ENCODE measurements at regions not wholly inside any gene's neighbourhood (a gene's known extent, or its start where the extent isn't known, plus 50 kb on each side); places are given as distances from the start of the nearest gene placed in this dataset.

- TF ChIP-seq, protein P1, sequence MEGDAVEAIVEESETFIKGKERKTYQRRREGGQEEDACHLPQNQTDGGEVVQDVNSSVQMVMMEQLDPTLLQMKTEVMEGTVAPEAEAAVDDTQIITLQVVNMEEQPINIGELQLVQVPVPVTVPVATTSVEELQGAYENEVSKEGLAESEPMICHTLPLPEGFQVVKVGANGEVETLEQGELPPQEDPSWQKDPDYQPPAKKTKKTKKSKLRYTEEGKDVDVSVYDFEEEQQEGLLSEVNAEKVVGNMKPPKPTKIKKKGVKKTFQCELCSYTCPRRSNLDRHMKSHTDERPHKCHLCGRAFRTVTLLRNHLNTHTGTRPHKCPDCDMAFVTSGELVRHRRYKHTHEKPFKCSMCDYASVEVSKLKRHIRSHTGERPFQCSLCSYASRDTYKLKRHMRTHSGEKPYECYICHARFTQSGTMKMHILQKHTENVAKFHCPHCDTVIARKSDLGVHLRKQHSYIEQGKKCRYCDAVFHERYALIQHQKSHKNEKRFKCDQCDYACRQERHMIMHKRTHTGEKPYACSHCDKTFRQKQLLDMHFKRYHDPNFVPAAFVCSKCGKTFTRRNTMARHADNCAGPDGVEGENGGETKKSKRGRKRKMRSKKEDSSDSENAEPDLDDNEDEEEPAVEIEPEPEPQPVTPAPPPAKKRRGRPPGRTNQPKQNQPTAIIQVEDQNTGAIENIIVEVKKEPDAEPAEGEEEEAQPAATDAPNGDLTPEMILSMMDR (conservative IDR thresholded peaks at IDR 0.05; ENCODE audit: low read depth, low read length) = no peak
- TF ChIP-seq EZH2 (IDR thresholded peaks at IDR 0.05; ENCODE audit: low read length, unreplicated experiment) = no peak
Observed at GRCh38 chr10:107542607-107543006, 378.1 kb upstream of the SORCS1 start.
